Fibroblast of peridontal ligament (primary cell): ENCODE measurements at regions not wholly inside any gene's neighbourhood (a gene's known extent, or its start where the extent isn't known, plus 50 kb on each side); places are given as distances from the start of the nearest gene placed in this dataset.
"Not testable (repeated sequence)": the region's sequence is repeated elsewhere in the genome, so short reads cannot be mapped to it uniquely, and the experiment has no call there.

ENCODE experiments used
- DNase-seq: peaks from one replicate; pipeline ENCODE4 v3.0.0-alpha.2; 2010; ENCODE audit errors: extremely low read depth

GRCh38 chr9:79382458-79382857 is 189.3 kb upstream of the TLE4 start:
- DNase-seq, result no peak

GRCh38 chr9:79383096-79383495 is 188.7 kb upstream of the TLE4 start:
- DNase-seq, result no peak

- no peak for DNase-seq
Observed at GRCh38 chr9:79384091-79384490, 187.7 kb upstream of the TLE4 start.

- DNase-seq, result no peak
Observed at GRCh38 chr9:79384501-79384900, 187.3 kb upstream of the TLE4 start.

DNA sequence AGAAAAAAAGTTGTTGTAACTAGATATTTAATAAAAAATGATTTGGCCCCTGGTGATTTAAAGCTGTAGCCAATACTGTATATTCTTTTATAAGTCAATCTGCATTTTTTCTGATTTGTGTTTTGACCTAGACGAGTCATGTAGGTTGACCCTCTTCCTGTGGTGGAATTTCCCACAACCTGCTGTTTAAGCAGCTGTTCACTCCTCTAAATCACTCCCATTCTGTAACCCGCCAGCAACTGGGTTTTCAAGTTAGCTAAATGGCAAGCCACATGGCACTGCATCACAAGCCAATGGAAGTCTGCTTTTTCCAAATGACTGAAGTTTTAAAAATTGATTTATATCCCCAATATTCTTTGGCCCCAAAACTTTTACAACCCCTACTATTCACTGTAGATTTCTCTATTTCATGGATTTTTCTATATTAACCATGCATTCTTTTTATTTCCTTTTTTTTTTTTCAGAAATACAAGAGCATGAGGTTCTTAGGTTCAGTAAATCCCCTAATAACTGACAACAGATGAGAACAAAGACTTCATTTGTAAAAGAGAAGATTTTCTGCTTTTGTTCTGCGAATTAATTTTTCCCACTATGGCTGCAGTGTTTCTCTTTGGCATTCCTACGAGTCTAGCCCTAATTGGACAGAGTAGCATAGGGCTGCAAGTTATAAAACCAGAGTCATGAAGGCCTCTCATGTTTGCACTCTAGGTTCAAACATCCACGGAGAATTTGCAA is 184.5 kb upstream of the TLE4 start:
- no peak for DNase-seq

- peak; percentile 2 for DNase-seq
Observed at GRCh38 chr9:79390077-79390698, 181.6 kb upstream of the TLE4 start.

GRCh38 chr9:79390781-79391770 is 180.7 kb upstream of the TLE4 start:
- no peak for DNase-seq

DNA sequence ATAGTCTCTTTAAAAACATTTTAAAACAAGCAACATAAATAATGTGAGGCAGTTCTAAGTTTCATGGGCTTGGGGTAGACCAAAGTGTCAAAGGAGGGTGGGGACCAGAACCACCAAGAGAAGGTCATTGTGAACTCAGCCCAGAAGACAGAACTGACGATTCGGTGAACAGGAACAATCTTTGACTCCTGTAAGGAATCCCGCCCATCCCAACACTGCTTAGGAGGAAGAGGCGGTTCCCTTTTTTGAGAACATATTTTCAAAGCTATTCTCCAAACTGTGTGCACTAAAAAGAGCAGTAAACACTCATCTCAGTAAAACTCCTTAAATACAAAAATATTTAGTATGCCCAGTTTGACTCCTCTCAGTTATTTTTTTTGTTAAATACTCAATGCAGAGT is 176.5 kb upstream of the TLE4 start:
- DNase-seq, result no peak

GRCh38 chr9:79395755-79396154 is 176.0 kb upstream of the TLE4 start:
- no peak for DNase-seq

GRCh38 chr9:79396168-79396567 is 175.6 kb upstream of the TLE4 start:
- no peak for DNase-seq

DNA sequence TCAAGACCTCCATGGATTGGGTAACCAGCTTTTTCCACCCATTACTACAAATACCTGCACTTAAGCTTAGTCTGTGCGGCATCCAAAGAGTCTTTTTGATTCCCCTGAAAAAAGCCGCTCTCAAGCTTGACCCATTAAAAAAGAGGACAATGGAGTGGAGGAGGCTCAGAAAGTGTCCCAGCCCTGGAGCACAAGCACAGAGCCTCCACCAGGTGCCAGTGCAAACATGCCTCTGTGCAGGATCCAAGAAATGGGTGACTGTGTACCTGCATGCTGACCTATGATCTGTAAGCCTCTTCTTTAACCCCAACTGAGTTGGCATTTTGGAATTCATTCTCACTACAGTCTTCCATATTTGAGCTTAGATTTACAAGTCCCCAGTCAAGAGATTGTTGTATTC is 168.3 kb upstream of the TLE4 start:
- no peak for DNase-seq

DNA sequence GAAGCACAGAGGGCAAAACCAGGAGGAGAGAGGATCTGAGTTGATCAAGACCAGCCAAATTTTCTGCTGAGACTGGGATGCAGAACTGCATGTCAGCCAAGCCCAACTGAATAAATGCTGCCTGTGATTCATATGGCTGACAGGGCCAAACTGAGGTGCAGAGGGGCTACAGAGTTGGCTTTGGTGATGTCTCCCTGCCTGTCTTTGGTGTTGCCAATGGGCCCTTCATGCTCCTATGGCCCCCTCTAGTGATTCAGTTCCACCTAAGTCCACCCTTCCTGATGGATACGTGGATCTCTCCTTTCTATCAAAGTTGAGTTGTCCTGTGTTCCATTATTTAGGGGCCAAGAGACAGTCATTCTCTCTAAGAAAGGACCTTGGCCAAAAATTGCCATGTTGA is 163.6 kb upstream of the TLE4 start:
- no peak for DNase-seq

GRCh38 chr9:79408617-79409016 is 163.1 kb upstream of the TLE4 start:
- no peak for DNase-seq

GRCh38 chr9:79409182-79409823 is 162.5 kb upstream of the TLE4 start:
- DNase-seq, result no peak

DNA sequence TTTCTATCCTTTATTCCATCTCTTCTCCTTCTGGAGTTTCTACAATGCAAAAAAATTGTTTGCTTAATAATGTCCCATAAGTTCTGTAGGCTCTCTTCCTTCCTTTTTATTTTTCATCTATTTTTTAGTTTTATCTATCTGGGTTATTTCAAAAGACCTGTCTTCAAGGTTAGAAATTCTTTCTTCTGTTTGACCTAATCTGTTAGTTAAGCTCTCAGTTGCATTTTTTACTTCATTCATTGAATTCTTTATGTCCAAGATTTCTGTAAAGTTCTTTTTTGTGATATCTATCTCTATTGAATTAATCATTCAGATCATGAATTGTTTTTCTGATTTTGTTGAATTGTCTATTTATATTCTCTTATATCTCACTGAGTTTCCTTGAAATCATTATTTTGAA is 145.9 kb upstream of the TLE4 start:
- no peak for DNase-seq

- no peak for DNase-seq
Observed at GRCh38 chr9:79428422-79428821, 143.3 kb upstream of the TLE4 start.

DNA sequence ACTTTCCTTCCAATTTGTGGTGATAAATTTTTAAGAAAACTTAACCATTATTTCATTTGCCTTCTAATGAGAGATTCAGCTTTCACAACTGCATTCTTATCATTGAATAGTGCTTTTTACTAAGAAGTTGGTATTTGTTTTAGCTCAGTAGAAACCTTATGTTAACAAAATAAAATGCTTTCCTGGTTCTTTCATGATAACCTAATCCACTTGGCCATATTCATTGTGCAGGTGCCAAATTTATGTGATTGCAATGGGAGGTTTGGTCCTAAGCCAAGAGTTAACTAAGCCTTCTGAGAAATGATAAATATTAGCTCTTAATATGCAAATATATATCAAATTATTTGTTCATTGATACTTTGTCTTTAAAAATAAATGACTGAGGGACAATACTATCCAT is 141.1 kb upstream of the TLE4 start:
- DNase-seq, result no peak

- DNase-seq, result no peak
Observed at GRCh38 chr9:79431019-79431679, 140.6 kb upstream of the TLE4 start.

DNA sequence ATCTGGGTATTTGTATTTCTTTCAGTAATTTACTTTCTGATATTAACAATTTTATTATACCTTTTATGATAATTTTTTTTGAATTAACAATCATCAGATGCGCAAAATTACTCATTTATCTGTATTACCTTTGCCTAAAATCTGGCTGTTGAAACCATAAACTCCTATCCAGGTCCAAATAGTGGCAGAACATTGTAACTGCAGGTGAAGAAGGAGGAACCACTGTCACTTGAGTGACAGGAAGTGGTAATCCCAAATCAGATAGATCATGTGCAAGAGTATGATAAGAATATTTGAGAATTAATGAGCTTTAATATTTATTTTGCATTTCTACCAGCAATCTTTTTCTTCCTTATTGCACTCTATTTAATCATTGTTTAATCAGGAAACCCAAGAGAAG is 139.3 kb upstream of the TLE4 start:
- DNase-seq, result no peak

DNA sequence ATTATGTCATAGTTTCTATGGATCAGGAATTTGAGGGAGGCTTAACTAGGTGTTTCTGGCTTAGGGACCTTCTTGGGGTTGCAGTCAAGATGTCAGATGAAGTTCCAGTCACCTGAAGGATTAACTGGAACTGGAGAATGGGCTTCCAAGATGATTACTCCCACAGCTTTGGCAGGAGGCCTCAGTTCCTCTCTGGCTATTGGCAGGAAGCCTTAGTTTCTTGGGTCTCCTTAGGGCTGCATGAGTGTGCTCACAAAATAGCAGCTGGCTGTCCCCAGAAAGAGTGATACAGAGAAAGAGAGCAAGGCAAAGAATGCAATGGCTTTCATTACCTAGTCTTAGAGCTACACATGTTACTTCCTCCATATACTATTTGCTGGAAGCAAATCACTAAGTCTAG is 138.1 kb upstream of the TLE4 start:
- DNase-seq, result no peak

DNA sequence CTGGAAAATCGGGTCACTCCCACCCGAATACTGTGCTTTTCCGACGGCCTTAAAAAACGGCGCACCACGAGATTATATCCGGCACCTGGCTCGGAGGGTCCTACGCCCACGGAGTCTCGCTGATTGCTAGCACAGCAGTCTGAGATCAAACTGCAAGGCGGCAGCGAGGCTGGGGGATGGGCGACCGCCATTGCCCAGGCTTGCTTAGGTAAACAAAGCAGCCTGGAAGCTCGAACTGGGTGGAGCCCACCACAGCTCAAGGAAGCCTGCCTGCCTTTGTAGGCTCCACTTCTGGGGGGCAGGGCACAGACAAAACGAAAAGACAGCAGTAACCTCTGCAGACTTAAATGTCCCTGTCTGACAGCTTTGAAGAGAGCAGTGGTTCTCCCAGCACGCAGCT is 132.5 kb upstream of the TLE4 start:
- not testable (repeated sequence) for DNase-seq
